PC-3 (cell line): ENCODE measurements at regions not wholly inside any gene's neighbourhood (a gene's known extent, or its start where the extent isn't known, plus 50 kb on each side); places are given as distances from the start of the nearest gene placed in this dataset.

Source experiments
- CTCF ChIP-seq: fragments of 300-600 bp; sonication (generic); conservative IDR thresholded peaks from 2 replicates; pipeline ENCODE4 v1.5.1; 2017; ENCODE audit warnings: antibody characterized with exemption, low read depth, mild to moderate bottlenecking, low read length
- EZH2 ChIP-seq: fragments of 300-600 bp; sonication (generic); IDR thresholded peaks from one replicate; pipeline ENCODE4 v1.6.1; 2017; ENCODE audit warnings: antibody characterized with exemption, mild to moderate bottlenecking, low read length; ENCODE audit not compliant: unreplicated experiment

DNA sequence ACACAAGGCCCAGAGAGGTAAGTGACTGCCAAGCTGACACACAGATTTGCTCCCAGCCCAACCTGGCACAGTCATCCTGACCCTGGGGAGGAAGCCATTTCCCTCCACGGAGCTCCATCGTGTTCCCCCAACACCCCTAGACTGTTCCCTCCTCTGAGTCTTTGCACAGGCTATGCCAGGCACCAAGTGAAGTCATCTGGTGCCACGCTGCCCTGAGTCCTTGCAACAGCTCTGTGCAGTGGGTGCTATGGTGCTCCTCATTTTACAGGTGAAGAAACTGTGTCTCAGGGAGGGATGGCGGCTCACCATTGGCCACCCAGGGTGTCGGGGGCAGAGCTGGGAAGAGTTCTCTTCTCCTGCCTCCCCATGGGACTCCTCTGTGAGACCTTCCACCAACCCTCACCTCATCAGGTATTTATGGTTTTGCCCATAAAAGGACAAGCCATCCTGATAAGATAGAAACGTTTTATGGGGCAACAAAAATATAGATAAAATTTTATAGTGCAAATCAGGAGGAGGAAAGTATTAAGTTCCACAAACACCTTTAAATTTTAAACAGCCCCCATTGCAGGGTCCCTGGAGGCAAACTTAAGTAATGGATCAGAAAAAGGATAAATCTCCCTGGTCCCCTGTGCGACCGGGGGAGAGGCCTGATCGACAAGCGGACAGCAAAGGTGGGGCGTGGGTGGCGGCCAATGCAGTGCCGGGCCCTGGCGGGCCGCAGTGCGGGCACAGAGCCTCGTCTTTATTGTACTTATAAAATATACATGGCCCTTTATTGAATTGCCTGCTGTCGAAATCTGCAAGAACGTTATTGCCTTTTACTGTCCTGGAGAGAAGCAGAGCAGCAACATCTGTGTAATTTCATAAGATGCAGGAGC is 50.2 kb upstream of the ZBTB43 start:
- TF ChIP-seq CTCF (no peak), EZH2 (no peak)
